Lower leg skin (tissue), 3 donors: ENCODE measurements at regions not wholly inside any gene's neighbourhood (a gene's known extent, or its start where the extent isn't known, plus 50 kb on each side); places are given as distances from the start of the nearest gene placed in this dataset.

Experiments
- CTCF ChIP-seq, 3 donors: fragments of 450-650 bp; IDR thresholded peaks; one replicate each; pipeline ENCODE4 v1.5.1; 2016; ENCODE audit warnings: antibody characterized with exemption in 3 of 3, mild to moderate bottlenecking in 3 of 3, moderate library complexity in 2 of 3
- POLR2A ChIP-seq, 2 donors: fragments of 450-650 bp; IDR thresholded peaks; one replicate each; pipeline ENCODE4 v1.6.1; 2016 to 2017; ENCODE audit warnings: antibody characterized with exemption in 2 of 2, mild to moderate bottlenecking in 1 of 2, moderate library complexity in 1 of 2

GRCh38 chr3:135802171-135802570, 163.4 kb upstream of the PPP2R3A start:
- TF ChIP-seq CTCF (IDR thresholded peaks at IDR 0.05) (no peak), POLR2A (IDR thresholded peaks at IDR 0.05) (no peak)
